HG03457 (cell line): ENCODE measurements at regions not wholly inside any gene's neighbourhood (a gene's known extent, or its start where the extent isn't known, plus 50 kb on each side); places are given as distances from the start of the nearest gene placed in this dataset.

Source experiments
- ATAC-seq: cut with Tn5 transposase; IDR thresholded peaks from one replicate; pipeline ENCODE4 v1.9.1; 2021; ENCODE audit warnings: moderate number of reproducible peaks; ENCODE audit not compliant: unreplicated experiment

- ATAC-seq: no peak
Measured at GRCh38 chr2:105625632-105626031, 119.1 kb upstream of the NCK2 start.

- no peak for ATAC-seq
Measured at GRCh38 chr2:105621038-105621437, 123.7 kb upstream of the NCK2 start.

GRCh38 chr2:105618351-105618659, 126.4 kb upstream of the NCK2 start:
- no peak for ATAC-seq

DNA sequence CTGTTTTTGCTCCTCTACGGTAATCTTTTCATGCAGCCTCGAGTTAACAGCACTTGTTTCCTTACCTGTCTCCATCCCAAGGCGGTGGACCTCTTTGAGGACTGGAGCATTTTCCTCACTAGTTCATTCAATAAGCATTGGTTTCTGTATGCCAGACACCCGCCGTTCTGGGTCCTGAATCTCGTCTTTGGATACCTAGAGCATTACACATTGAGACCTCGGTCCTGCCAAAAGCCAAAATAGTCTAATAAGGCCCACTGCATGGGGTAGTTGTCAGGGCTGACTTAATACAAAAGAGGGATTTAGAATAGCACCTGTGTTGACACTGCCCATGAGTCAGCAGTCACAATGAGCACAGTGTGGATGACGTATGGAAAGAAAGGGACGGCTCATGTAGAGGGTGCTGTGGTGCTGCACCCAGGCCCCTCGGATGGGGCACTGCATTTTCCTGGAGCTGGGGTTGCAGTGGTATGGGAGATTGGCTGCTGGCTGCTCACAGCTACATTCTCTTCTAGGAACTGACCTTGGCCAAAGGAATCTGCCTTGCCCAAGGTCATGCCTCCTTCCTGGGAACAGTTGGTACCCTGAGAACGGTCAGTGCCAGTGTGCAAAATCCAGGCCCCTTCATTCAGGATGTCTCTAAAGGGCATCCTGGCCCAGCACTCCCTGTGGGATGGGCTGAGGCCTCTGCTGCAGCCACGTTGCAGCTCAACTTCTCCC, 126.9 kb upstream of the NCK2 start:
- no peak for ATAC-seq

GRCh38 chr2:105615305-105615704, 129.4 kb upstream of the NCK2 start:
- ATAC-seq: no peak

DNA sequence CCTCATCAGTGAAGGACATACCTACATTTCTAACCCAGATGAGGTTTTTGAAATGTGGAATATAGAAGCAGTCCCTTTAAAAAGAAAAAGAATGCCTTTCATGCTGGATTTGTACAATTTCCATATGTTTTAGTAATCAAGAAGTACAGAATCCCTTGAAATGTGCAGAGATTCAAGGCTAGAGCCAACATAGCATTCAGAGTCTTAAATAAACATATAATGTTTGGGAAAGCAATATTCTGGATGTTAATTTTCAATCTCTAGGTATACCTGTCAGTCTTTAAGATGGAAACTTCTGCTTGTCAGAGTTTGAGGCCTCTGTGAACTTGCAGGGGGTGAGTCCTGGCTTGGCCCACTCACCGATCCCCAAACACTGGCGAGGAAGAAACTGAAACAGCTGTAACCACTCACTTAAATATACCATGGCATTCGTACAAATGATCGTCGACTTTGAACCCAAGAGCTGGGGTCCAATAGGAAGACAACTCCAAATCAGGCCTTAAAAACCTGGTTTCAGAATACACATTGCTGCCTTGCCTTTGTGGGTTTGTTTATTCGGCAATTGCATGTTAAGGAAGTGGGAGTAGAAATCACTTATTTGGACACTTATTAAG, 132.8 kb upstream of the NCK2 start:
- no peak for ATAC-seq

DNA sequence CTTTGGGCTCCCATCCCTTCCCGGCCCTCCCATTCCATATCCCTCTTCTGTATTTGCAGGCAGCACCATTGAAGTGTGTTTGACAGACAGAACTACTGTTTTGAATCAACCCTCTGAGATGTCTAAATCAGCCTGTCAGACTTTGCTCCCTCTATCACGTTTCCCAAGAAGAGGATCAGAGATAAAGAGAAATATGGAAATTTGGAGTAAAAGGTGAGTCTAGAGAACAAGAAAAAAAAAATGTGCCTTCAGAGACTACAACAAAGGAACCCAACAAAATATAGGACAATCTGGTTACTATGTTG, 133.4 kb upstream of the NCK2 start:
- ATAC-seq: no peak

DNA sequence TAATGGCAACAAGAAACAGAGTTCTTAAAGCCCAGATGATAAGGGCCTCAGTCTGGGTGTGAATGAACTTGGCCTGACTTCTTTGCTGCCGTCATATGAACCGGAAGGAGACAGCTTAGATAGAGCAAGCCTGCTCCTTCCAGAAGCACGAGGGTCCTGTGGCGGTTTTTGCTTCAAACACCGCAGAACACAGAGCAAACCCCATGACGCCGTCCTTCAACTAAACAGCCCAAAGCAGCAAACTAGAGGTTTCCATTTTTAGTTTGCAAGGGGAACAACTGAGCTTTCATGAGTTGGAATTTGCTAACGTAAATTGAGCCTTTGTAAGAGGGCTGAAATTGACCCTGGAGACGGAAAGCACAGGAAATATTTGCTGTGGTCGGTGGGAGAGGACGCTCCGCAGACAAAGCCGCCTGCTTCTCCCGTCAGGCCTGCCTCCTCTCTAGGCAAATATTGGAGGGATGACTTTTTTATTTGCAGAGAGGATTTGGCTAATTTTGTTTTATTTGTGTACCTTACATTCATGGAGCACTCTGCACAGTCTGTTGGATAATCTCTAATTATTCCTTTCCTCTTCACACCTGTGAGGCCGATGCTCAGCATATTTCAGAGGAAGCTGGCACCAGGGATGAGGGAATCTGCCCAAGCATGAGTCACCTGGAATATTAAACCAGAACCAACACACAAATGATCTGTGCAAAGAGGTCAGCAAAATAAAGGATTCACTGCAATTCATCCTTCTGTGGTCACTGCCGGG, 134.0 kb upstream of the NCK2 start:
- ATAC-seq: no peak

GRCh38 chr2:105609746-105610402, 134.8 kb upstream of the NCK2 start:
- no peak for ATAC-seq

GRCh38 chr2:105607920-105608504, 136.7 kb upstream of the NCK2 start:
- no peak for ATAC-seq

DNA sequence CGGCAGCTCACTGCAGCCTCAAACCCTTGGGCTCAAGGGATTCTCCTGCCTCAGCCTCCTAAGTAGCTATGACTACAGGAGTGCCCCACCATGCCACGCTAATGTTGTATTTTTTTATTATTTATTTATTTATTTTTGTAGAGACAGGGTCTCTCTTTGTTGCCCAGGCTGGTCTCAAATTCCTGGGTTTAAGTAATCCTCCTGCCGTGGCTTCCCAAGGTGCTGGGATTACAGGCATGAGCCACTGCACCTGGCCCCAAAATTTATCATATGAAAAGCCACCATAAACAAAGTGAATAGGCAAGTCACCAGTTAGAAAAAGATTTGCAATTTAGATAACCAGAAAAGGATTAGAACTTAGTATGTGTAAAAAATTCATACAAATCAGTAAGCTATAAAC, 138.6 kb upstream of the NCK2 start:
- ATAC-seq: no peak

GRCh38 chr2:105604938-105605337, 139.8 kb upstream of the NCK2 start:
- no peak for ATAC-seq

GRCh38 chr2:105600949-105601794, 143.5 kb upstream of the NCK2 start:
- ATAC-seq: no peak

- no peak for ATAC-seq
Measured at GRCh38 chr2:105600602-105600948, 144.1 kb upstream of the NCK2 start.

GRCh38 chr2:105600037-105600442, 144.7 kb upstream of the NCK2 start:
- no peak for ATAC-seq

DNA sequence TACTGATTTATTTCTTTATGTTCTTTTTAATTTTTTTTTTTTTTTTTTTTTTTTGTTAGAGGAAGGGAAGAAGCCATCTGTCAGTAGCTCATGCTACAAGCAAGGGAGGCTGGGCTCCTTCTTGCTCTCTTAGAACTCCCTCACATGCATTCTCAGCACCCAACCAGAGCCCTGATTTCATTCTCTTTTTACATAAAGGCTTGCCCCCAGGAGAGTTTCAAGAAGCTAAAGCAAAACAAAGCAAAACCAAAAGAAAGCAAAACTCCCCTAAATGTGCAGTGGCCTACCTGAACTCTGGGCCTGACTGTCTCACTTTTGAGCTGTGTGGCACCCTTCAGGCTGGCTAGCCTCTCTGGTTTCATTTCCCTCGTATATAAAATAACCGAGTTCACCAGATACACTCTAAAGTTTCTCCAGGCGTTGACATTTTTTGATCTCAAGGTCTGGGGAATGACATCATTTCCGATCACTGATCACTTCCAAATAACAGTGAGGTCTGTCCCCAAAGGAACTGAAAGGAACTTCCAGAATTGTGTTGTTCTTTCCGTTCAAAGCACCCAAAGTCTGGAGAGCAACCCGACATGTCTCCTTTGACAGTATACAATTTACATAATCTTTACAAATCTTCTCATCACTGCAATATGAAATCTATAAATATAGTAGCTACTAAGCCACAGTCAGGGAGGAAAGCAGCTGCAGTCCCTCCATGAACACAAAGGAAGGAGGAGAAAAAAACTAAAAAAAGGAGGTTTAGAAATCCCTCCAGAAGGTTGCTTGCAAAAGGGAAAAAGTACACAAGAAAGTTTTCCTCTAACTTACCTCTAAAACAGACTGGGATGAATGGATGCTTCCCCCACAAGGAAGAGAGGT, 145.6 kb upstream of the NCK2 start:
- no peak for ATAC-seq

DNA sequence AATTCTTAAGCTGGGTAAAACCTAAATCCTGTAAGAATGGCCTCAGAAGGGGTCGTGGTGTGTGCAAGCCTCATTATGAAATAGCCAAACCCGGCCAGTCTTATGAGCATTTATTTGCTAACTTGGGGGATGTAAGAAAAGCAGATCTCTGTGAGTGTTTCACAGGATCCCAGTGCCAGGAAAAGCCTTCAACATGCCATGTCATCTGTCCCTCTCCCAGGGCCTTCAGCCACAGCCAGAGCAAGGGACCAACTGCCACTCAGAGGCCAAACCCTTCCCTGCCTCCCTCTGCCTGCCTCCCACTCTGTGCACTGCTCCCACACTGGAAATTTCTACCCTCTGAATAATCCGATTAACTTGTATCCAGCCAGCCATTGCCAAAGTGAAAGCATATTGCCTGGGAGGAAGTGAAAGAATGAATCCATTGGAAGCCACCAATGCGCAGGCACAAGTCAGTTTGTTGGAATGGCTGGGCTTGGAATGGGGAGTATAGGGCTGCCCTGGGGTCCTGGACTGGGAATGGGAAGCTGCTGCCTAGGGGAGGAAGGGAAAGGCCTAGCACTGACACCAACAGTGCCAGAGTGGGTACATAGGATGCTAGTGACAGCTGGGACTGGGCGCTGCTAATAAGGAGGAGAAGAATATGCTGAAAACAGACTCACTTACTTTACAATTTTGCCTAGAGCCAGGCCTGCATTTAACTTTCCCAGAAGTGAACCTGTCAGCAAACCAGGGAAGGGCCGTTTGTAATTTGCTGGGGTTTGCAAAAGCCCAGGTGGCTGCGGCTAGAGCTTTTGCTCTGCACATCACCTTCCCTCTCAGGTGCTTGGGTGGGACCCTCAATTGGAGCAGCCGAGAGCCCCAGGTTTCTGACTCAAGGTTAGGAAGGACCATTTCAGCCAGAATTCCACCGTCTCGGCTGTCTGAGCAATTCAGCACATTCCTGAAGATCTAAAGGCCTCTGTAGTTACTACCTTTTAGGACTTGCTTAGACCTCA, 146.6 kb upstream of the NCK2 start:
- ATAC-seq: no peak

GRCh38 chr2:105597011-105597805, 147.5 kb upstream of the NCK2 start:
- no peak for ATAC-seq
